Mucosa of descending colon (tissue), 3 donors: ENCODE measurements at regions not wholly inside any gene's neighbourhood (a gene's known extent, or its start where the extent isn't known, plus 50 kb on each side); places are given as distances from the start of the nearest gene placed in this dataset.

Experiments used
- ATAC-seq: fragments of 200-7000 bp; cut with Tn5 transposase; one replicate; pipeline ENCODE4 v1.9.1; 2020; ENCODE audit warnings: mild to moderate bottlenecking, moderate library complexity
- DNase-seq, 3 donors: peaks; one replicate each; pipeline ENCODE4 v3.0.0-alpha.2; 2020
- H3K36me3 ChIP-seq: fragments of 200-600 bp; one replicate; pipeline ENCODE4 v1.8.0; 2021; ENCODE audit warnings: low read depth, mild to moderate bottlenecking
- H3K4me1 ChIP-seq: fragments of 200-600 bp; one replicate; pipeline ENCODE4 v1.8.0; 2021; ENCODE audit warnings: low read depth, mild to moderate bottlenecking
- H3K4me3 ChIP-seq: fragments of 200-600 bp; one replicate; pipeline ENCODE4 v1.8.0; 2021; ENCODE audit warnings: mild to moderate bottlenecking
- H3K9me3 ChIP-seq: fragments of 200-600 bp; one replicate; pipeline ENCODE4 v1.8.0; 2021; ENCODE audit warnings: mild to moderate bottlenecking
- intact Hi-C, 2 donors: fragments of 100-400 bp; cut with DNase I in 1 of 2; cut with micrococcal nuclease in 1 of 2; formaldehyde crosslinking; loops; one replicate each; pipeline versions ENCODE4 v1.11.0 to v1.11.1; 2022; cut with DNase I, micrococcal nuclease
- TF ChIP-seq, protein P1 (sequence below): fragments of 200-600 bp; IDR thresholded peaks from one replicate; pipeline ENCODE4 v1.8.0; 2022; ENCODE audit warnings: antibody characterized with exemption, mild to moderate bottlenecking
- donor health status: DM: no; HTN: no; CAD: no; lungs with moderate emphysema.
- donor health status: DM: no; HTN: no; CAD: no.
- donor health status: DM: no; HTN: yes; CAD: no.

DNA sequence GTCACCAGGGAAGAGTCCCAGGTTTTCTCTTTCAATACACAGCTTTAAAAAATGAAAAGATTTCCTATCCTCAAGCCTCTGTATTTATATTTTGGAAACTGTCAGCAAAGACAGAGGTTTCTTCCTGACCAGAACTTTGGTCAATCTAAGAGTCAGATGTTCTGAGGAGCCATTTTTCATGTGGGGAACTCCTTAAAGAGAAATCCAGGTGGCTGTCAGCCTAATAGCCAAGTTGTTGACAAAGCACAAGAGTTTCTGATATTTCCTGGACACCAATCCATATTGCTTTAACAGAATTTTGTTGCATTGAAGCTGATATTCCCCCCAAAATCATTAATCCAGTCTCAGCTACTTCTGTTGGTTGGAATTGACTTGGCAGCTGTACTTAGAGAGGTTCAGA, 318.6 kb upstream of the NFIA start:
- no peak for DNase-seq
- ATAC-seq: no peak

DNA sequence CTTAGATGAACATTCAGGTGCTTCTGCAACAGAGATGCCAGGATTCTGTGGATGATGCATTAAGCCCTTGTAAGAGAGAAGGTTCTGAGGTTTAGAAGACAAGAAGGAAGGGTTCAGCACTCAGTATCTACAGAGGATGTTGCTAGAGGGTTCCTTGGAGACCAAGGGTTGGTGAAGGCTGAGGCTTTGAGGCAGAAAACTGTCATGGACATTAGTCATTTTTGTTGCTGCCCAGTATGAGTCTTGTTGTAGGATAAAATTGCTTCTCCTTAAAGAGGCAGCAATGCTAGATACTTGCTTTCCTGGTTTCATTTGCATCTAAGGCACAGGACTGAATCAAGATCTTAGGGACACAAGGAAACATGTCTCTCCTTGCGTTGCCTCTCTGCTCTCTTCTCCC, 319.4 kb upstream of the NFIA start:
- Histone ChIP-seq H3K4me3 (no peak overlapping the region), H3K36me3 (no peaks in the 10 kb centered on the region), H3K4me1 (no peaks in the 10 kb centered on the region), H3K9me3 (no peaks in the 10 kb centered on the region)
- TF ChIP-seq, protein P1, sequence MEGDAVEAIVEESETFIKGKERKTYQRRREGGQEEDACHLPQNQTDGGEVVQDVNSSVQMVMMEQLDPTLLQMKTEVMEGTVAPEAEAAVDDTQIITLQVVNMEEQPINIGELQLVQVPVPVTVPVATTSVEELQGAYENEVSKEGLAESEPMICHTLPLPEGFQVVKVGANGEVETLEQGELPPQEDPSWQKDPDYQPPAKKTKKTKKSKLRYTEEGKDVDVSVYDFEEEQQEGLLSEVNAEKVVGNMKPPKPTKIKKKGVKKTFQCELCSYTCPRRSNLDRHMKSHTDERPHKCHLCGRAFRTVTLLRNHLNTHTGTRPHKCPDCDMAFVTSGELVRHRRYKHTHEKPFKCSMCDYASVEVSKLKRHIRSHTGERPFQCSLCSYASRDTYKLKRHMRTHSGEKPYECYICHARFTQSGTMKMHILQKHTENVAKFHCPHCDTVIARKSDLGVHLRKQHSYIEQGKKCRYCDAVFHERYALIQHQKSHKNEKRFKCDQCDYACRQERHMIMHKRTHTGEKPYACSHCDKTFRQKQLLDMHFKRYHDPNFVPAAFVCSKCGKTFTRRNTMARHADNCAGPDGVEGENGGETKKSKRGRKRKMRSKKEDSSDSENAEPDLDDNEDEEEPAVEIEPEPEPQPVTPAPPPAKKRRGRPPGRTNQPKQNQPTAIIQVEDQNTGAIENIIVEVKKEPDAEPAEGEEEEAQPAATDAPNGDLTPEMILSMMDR: no peak
- ATAC-seq (no peak), DNase-seq (no peak)
- intact Hi-C loops: loop anchor here in 1 of 2 donors (10.0 kb wide), 1 partner anchor 478 kb away; no protein-coding TSS in a partner anchor

More for the DNA sequence above, 318.6 kb upstream of the NFIA start:
- H3K36me3 ChIP-seq: no peaks in the 10 kb centered on the region
- no peaks in the 10 kb centered on the region for H3K9me3 ChIP-seq
- H3K4me1 ChIP-seq: no peaks in the 10 kb centered on the region
- no peak overlapping the region for H3K4me3 ChIP-seq
- intact Hi-C loops: loop anchor here in 1 of 2 donors (10.0 kb wide), 1 partner anchor 479 kb away; no protein-coding TSS in a partner anchor
- TF ChIP-seq, protein P1: no peak

DNA sequence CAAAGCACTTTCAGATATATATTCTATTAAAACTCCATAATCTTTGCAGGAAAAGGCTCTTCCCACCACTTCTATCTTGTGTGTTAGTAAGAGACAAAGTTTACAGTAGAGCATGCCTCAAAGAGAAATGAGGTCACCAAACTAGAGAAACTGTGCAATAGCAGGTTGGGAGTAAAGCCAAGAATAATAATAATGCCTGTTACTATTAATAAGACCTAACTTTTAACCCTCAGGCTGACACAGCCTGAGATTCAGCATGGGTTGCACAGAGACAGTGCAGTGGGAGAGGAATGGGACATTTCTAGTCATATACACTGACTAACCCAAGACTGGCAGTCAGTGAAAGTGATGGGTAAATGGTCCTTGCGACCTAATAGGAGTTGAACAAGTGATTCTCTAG, 320.2 kb upstream of the NFIA start:
- no peaks in the 10 kb centered on the region for H3K36me3 ChIP-seq
- no peak overlapping the region for H3K4me3 ChIP-seq
- intact Hi-C loops: loop anchor here in 1 of 2 donors (10.0 kb wide), 1 partner anchor 477 kb away; no protein-coding TSS in a partner anchor
- DNase-seq: no peak
- no peaks in the 10 kb centered on the region for H3K4me1 ChIP-seq
- TF ChIP-seq, protein P1: no peak
- no peaks in the 10 kb centered on the region for H3K9me3 ChIP-seq
- no peak for ATAC-seq

DNA sequence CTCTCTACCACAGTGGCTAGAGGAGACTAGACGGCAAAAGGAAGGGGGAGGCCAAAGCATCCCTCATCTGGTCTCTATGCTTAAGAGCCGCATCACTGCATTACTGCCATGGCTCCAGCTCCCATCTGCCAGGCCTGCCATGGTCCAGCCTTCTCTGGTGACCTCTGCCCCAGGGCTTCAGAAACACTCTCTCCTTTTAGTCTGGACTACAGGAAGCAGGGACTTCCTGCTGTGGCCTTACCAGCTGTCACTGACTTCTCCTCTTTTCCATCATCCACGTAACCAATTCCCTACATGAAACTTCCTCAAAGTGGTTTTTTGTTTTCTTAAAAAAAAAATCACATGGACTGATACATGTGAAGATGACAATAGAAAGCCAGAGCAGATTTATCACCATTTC, 323.1 kb upstream of the NFIA start:
- intact Hi-C loops: no loop called here
- Histone ChIP-seq H3K36me3 (no peaks in the 10 kb centered on the region), H3K9me3 (no peaks in the 10 kb centered on the region), H3K4me3 (no peak overlapping the region), H3K4me1 (no peaks in the 10 kb centered on the region)
- TF ChIP-seq, protein P1: no peak
- no peak for DNase-seq
- no peak for ATAC-seq

DNA sequence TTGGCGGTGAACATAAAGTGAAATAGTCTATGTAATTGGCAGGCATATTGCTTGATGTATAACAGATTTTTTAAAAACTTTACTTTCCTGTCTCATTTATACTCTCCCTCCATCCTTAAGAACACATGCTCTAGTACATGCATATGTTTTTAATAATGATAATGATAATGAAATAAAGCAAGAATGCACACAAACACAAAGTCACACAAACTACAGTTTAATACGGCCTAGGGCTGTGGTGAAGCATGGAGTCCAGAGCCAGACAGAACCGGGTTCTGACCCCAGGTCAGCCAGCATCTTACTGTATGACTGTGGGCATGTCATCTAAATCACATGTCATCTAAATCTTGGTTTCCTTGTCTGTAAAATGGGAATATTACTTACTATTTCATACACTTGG, 324.9 kb upstream of the NFIA start:
- no peaks in the 10 kb centered on the region for H3K4me1 ChIP-seq
- TF ChIP-seq, protein P1: no peak
- no peaks in the 10 kb centered on the region for H3K36me3 ChIP-seq
- intact Hi-C loops: no loop called here
- no peak overlapping the region for H3K4me3 ChIP-seq
- H3K9me3 ChIP-seq: no peaks in the 10 kb centered on the region
- no peak for ATAC-seq
- no peak for DNase-seq
